Eye (tissue), 1 donor: ENCODE measurements at regions not wholly inside any gene's neighbourhood (a gene's known extent, or its start where the extent isn't known, plus 50 kb on each side); places are given as distances from the start of the nearest gene placed in this dataset.

ENCODE experiments used
- DNase-seq: peaks from one replicate; pipeline ENCODE4 v3.0.0-alpha.2; 2015

DNA sequence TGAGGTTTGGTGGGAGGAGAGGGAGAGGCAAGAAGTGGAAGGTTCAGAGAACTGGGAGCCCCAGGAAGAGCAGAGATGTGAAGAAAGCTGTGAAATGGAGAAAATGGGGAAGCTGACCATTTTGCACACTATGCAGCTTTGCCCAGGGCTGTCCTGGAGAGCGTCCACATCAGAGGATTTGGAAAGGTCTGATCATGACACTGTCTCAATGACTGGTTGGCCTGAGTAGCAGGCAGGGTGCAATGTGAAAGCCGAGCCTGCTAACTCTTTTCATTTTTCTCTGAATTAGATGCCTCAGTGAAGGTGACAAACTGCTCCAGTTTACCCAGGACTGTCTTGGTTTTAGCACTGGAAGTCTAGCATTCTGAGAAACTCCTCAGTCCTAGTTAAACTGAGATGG lies 330.1 kb upstream of the RPS6KA3 start:
- DNase-seq: no peak

DNA sequence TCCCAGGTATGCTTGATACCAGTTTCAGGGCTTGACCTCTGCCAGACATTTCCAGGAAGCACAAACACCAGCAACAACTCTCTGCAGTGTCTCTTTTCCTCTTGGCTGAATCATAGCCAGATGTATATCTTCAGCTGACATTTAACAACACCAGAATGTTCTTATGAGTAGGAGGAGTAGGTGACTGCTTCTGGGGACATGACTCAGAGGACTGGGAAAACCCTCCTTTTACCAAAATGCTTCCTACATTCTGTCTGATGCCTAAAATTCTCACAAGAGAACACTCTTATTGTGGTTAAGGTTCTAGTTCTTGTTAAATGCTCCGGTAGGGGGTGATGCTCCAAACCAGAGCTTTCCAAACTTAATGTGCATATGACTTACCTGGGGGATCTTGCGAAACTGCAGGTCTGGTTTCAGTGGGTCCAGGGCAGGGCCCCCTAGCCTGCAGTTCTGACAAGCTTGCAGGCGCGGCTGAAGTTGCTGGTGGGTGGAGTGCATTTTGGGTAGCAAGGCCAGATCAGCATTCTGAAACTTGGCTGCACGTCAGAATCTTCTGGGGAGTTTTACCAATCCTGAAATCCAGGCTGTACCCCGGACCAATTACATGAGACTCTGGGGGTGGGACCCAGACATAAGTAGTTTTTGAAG lies 329.3 kb upstream of the RPS6KA3 start:
- DNase-seq: no peak

DNA sequence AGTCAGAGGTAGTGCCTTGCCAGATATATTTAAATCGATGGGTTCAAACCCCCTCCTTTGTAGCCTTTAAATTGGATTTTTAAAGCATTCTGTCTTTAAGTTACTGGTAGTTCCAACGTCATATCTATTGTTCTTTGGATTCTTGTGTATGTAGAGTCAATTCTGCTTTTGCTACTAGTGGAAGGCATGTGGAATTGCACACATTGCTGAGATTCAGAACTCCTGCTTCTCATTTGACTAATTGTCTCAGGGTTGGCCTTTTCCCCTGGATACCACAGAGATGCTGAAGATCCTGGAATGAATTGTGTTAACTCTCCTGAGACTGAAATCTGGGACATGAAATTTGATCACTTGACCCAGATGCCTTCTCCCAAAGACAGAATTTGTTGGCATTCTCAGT lies 328.3 kb upstream of the RPS6KA3 start:
- DNase-seq: peak; percentile 6

DNA sequence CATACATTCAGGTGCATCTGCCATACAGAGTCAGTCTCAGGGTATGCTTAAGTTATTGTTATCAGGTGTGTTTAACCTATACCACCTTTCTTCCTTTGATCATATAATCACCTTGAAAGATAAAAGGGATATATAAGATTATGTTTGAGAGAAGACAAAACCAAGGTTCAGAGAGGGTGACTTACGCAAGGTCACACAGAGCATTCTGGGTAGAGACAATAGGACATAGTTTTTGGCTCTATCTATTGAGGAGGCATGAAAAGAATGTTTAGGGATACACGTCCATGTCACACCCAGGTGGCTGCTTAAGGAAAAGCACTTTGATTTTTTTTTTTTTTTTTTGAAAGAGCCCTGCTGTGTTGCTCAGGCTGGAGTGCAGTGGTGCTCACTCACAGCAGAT lies 327.1 kb upstream of the RPS6KA3 start:
- DNase-seq: no peak

DNA sequence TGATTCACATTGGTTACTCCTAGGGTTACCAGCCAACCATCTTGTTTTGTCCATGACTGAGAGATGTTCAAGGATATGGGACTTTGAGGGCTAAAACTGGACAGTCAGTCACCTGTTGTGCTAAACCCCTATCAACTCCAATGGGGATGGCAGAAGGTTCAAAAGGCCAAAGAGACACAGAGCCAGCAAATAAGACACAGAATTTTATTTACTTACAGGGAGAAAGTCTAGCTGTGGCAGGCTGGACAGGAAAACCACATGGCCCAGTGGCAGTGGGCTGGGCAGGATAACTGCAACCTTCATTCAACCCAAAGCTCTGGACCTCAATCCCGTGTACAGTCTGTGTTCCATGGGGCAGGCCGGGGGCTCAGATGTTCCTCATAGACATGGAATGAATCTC lies 326.7 kb upstream of the RPS6KA3 start:
- no peak for DNase-seq

DNA sequence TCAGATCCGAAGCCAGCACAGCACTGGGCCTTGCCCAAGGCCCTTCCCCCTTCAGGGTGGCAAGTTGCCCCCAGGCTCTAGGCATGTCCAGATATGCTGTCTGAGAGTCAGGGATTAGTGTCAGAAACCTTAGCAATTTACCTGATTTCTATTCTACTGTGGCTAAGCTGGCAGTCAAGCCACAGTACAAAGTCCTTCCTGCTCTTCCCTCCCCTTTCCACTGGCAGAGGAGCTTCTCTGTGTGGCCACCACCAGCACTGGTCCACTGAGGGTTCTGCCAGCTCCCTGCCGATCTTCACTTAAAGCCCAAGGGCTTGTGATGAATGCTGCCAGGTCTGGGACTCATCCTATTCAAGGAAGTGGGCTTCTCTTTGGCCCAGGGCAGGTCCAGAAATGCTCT lies 324.5 kb upstream of the RPS6KA3 start:
- DNase-seq: no peak

DNA sequence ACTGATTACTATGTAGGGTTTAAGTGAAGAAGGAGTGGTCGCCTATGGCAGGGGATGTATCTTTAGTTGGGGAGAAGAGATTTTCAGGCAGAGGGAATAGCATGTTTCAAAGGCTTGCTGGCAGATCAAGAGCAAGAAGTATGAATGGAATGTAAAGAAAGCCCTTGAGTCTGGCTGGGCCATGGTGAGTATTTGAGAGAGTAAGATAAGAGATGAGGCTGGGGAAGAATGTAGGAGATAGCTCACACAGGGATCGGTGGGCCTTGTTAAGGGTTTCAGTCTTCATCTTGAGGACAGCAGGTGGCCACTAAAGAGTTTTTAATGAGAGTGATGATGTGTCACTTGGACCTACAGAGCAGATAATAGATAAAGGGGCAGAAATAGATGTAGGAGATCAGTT lies 319.1 kb upstream of the RPS6KA3 start:
- no peak for DNase-seq

DNA sequence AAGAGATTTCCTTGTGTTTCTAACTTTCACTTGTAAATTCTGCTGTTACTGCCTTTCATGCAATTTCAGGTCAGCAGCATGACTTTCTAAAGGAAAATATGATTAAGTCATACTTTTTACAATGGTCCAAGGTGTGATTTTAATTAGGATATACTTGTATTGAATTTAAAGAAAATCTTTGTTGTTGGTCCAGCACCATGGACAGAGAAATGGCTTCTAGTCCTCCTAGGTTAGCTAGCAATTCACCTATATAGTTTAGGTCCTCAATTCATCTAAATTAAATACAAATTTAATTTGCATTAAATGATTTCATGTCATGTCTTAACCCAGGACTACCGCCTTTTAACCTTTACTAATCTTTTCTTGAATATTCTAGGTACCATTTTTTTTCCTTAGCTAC lies 304.9 kb upstream of the RPS6KA3 start:
- no peak for DNase-seq

DNA sequence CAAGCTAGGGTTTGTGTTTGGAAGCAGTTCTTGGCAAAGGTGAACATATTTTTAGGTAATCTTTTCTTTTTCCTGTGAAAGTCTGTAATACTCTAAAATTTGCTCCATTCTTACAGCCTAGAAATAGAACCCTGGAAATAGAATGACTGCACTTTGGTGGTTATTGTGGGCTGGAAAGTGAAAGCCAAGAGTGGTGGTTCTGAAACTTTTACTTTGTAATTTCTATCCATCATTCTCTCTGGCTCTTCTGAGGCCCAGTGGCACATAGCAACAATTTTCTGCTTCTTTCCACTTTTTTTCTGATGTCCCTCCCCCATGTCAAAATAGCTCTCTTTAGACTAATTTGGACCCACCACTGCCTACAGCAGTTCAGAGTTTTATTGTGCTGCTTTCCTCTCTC lies 300.4 kb upstream of the RPS6KA3 start:
- no peak for DNase-seq

DNA sequence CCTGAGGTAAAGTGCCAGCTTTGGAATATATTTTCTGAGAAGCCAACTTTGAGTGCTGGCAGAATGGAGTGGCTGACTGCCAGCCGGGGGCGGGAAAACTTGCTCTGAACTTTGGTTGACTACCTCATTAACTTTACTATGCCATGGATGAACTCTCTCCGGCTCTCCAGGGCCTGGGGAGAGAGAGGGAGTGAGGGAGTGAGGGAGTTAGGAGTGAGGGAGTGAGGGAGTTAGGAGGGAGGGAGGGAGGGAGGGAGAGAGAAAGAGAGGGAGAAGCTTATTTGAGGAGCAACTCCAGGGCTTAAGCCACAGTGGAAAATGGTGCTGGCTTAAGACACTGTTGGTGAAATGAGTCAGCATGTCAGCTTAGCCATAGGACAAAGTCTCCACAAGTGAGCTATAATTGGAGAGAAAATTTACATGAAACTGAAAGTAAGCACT lies 280.9 kb upstream of the RPS6KA3 start:
- peak; percentile 13 for DNase-seq

DNA sequence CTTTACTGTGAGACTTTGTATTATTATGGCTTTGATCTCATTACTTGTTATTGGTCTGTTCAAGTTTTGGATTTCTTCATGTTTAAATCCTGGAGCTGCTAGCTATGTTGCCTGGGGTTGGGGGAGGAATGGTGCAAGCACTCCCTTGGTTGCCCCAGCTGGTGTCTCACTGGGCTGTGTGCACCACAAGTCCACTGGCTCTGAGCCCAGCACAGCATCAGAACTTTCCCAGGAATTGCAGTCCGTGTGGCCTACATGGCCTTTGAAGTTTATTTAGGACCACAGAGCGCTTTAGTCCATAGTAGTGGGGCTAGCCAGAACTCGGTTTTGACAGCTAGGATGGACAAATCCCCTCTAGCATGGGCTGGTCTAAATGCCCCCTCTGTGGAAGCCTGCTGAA lies 278.8 kb upstream of the RPS6KA3 start:
- no peak for DNase-seq

DNA sequence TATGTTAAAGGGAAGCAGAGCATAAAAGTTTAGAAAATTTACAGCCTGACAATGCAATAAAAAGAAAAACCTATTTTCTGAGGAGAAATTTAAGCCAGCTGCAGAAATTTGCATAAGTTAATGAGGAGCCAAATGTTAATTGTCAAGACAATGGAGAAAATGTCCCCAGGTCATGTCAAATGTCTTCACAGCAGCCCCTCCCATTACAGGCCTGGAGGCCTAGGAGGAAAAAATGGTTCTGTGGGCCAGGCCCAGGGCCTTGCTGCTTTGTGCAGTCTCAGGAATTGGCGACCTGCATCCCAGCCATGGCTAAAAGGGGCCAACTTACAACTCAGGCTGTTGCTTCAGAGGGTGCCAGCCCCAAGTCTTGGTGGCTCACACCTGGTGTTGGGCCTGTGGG lies 275.4 kb upstream of the RPS6KA3 start:
- DNase-seq: no peak

DNA sequence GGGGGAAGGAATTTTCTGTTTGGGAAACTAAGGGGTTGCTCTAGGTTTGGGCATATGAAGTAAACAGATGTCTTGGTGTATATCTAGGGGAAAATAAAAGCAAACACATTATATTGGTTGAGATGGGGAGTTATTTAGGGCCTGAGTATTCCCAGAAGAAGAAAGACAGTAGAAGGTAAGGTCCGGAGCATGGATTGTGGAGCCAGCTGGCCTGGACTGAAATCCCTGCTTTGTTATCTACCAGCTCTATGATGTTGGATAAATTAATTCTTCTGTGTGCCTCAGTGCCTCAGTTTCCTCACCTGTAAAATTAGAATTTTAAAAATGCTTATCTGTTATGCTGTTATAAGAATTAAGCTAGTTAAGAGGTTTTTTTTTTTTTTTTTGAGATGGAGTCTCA lies 272.3 kb upstream of the RPS6KA3 start:
- no peak for DNase-seq

DNA sequence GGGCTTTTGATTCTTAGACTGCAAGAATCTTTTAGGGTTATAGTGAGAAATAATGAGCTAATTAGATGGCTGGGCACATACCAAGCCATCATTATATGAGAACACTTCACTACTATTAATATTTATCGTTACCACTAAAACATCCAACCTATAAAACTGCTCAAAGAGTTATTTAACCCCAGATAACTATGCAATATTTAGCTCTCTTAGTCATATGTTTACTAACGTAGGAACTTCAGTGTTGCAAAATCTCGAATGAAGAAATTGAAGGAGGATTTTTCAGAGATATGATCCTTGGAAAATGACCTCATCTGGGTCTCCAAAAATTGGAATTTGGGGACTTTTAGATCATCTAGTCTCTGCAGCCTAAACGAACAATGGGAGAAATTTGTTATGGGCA lies 265.0 kb upstream of the RPS6KA3 start:
- DNase-seq: no peak

DNA sequence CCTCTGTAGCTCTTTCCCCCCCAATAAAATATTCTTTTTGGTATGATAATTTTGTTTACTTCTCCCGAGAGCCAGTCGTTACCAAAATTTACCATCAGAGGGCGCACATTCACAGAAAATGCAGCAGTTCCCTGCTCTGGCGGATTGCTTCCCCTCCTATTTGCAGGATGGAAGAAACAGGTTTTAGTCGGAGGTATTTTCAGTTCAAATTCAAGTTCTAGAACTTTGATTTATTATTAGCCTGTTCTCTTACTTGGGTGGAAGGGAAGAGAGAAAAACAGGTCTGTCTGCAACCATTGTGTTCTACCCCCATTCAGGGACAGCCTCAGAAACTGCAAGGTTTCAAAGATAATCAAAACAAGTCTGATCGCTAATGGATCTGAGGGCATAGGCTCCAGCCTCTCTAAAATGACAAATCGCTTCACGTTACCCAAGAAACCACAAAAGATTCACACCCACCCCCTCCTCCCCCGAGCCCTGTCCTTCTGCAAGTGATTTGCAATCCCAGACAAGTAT lies 263.8 kb upstream of the RPS6KA3 start:
- peak; percentile 87 for DNase-seq

DNA sequence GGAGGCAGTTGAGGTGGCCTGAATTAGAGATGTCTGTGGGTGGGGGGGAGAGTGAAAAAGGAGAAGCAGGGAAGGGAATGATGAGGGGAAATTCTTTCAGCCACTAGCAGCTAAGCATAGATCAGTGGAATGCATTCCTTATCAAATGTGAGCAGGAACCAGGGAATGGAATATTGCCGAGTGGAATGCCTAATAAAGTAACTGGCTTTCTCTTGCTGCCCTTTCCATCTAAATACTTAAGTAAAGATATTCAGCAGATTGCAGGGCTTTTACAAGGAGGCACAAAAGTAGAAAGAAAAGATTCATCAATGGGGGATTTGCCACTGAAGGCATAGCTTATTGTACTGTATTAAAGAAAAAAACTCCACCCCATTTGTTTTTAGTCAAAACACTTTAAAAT lies 263.0 kb upstream of the RPS6KA3 start:
- DNase-seq: peak; percentile 8

DNA sequence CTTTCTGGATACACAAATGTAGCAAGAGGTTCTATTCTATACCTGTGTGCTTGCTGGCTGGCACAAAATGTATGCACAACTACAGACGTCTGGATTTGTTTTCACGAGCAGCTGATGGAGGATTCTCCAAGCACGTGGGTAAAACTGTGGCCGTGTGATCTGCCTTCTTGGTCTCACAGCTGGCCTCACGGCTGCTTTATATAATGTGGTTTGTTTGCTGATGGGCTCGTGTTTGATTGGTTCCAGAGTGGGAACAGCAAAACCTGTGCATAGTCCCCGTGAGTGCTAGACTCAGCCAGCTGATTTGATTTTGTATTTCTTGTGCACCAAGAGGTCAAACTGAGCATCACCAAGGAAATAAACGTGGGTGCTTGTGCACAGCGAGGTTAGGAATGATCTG lies 262.6 kb upstream of the RPS6KA3 start:
- peak; percentile 27 for DNase-seq

DNA sequence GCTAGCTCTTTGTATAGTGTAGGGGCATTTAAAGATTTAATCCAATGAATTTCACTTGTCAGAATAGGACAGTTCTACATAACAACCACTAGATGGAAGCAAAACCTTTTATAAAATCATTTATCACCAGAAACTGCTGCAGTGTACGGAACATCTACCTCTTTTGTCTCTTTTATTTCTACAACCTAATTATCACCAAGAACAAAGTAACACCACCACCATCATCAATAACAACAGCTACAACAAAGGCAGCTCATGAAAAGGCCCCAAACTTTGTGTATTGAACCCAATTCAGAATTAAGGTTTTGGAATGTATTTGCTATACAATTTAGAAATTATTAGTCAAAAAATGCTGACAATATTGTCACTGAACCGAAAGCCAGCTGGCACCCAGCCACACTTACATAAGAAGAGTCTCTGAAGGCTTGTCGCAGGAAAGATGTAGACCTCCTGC lies 260.9 kb upstream of the RPS6KA3 start:
- peak; percentile 69 for DNase-seq

DNA sequence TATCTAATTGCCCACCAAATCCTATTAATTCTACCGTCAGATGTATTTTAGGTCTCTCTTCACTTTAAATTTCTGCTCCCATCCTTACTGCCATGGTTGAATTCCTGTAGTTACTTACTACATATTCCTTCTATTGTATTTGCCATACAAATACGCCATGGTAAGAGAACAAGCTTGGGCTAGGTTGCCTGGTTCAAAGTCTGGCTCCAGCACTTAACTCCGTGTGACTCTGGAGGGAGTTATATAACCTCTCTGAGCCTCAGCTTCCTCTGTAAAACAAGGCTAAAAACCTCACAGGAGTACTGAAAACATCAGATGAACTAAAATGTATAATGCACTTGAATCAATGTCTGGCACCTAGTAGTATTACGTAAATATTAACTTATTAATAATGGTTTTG lies 260.3 kb upstream of the RPS6KA3 start:
- no peak for DNase-seq

DNA sequence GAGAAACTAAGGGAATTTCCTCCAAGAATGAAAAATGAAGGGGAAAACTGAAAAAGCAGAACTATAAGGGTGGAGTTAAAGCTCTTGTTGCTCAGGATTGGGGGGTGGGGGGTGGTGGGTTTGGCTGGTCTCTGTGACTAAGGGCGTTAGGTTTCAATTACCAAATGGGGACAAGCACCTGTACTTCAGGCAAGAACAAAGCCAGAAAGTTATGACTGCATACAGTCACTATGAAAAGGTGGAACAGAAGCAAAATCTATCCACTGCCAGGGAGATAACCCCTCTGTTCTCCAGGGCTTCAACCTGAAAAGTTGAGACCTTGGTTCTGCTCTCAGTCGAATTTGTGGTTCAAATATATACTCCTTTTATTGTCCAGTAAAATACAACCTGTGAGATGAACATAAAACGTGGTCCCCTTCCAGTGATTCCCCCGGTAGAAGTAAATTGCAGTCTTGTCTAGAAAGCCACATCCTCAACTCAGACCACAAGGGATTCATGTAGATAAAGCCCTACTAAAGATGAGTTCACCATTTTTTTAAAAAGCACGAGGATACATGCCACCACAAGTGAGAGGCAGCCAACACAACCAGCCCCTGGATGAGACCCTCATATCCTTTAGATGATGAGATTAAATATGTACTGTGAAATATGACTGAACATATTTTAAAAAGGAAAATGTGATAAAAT lies 257.1 kb upstream of the RPS6KA3 start:
- no peak for DNase-seq

DNA sequence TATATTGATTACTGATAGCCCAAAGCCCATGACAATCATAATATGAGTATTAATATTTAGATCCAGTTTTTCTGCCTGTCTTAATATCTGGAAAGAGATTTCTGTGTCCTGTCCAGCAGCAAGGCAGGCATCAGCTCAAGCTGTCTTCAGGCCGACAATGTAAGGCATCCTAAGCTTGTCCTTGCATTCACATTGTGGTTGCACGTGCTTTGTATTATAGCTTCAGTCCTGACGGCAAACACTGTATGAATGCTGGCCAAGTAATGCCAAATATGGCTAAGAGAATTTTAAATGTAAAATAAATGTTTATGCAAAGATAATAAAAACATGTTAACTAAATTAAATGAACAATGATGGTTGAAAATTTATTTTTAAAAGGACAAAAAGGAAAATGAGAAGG lies 255.7 kb upstream of the RPS6KA3 start:
- DNase-seq: no peak

DNA sequence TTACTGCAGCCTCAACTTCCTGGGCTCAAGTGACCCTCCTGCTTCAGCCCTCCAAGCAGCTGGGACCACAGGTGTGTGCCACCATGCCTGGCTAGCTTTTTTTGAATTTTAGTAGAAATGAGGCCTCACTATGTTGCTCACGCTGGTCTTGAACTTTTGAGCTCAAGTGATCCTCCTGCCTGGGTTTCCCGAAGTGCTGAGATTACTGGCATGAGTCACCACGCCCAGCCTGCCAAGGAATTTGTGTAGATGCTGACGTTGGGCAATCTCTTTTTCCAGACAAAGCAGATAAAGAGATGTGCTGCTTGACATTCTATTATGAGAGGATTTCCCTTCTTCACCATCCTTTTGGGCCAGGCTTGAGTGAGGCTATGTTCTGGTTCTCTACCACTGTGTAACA lies 254.5 kb upstream of the RPS6KA3 start:
- DNase-seq: no peak

DNA sequence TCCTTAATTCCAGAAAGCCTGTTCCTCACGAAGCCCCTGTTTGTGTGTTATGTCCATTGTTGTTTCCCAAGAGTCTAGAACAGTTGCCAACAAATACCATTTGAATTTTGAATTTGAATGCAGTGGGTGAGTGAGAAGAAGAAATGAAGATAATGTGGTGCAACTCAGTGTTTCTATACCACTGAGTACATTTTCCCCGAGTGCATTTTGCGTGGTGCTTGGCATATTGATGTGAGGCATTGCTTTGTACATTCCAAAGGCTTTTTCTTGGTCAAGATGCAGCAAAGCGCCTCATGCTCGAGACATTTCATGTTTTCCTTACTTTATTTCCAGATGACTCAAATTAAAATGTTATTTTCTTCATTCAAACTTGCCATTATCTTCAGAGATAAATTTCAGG lies 253.1 kb upstream of the RPS6KA3 start:
- DNase-seq: no peak

DNA sequence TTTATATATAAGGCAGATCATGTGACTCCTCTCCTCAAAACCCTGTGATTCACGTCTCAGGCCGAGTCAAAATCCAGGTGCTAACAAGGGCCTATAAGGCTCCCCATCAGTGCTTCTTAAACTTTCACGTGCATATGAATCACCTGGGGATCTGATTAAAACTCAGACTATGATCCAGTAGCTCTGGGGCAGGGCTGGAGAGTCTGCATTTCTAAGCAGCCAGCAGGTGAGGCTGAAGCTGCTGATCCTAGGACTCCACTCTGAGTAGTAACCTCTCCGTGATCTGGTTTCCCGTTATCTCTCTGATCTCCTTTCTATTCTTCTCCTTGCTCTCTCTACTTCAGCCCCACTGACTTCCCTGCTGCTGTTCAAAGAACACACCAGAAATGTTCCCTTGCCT lies 252.4 kb upstream of the RPS6KA3 start:
- DNase-seq: no peak

DNA sequence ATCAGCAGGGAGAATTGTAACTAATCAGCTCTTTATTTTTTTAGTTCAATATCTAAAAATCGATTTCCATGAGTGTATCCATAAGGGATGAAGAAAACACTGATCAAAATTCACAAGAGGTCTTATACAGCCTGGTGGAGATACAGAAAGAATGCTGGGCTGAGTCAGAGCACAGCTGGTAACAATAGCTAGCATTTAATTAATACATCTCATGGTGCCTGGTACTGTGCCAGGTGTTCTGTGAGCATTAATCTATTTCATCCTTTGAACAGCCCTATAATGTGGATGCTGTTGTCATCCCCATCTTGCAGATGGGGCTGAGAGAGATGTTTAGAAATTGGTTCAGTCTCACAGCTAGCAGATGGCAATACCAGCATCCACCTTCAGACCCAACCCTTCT lies 250.9 kb upstream of the RPS6KA3 start:
- DNase-seq: no peak
